BJ (cell line): ENCODE measurements at regions not wholly inside any gene's neighbourhood (a gene's known extent, or its start where the extent isn't known, plus 50 kb on each side); places are given as distances from the start of the nearest gene placed in this dataset.

Experiments
- CTCF ChIA-PET: fragments of 350-600 bp; formaldehyde crosslinking; extraction: SDS; loops from one replicate; lab custom pipeline; 2021; ENCODE audit warnings: antibody characterized with exemption, inconsistent platforms; lab: Yijun Ruan, JAX
- POLR2A ChIA-PET: fragments of 300-600 bp; sonication (Branson Sonifier 250); formaldehyde crosslinking; extraction: SDS; loops from one replicate; lab custom pipeline; 2021; ENCODE audit warnings: antibody characterized with exemption; lab: Charles Lee
- DNase-seq: peaks from one replicate; pipeline ENCODE4 v3.0.0-alpha.2; 2011; ENCODE audit warnings: low read depth
- H3K27me3 ChIP-seq: 2 replicates; pipeline ENCODE4 v1.6.0; 2011; ENCODE audit warnings: low read length; ENCODE audit not compliant: control insufficient read depth, insufficient read depth
- H3K36me3 ChIP-seq: 2 replicates; pipeline ENCODE4 v1.5.1; 2011; ENCODE audit warnings: low read length; ENCODE audit not compliant: control insufficient read depth, insufficient read depth
- H3K4me3 ChIP-seq: 2 replicates; pipeline ENCODE4 v1.5.1; 2011; ENCODE audit warnings: low read depth, mild to moderate bottlenecking, control low read depth, low read length
- TF ChIP-seq, protein P1 (sequence below): IDR thresholded peaks from 2 replicates; pipeline ENCODE4 v1.5.1; 2011; ENCODE audit warnings: low read depth, mild to moderate bottlenecking, control low read depth, inconsistent platforms, low read length, moderate library complexity; ENCODE audit not compliant: insufficient read depth

- Histone ChIP-seq H3K36me3 (no peaks in the 10 kb centered on the region), H3K27me3 (no peaks in the 10 kb centered on the region), H3K4me3 (no peak overlapping the region)
- TF ChIP-seq, protein P1, sequence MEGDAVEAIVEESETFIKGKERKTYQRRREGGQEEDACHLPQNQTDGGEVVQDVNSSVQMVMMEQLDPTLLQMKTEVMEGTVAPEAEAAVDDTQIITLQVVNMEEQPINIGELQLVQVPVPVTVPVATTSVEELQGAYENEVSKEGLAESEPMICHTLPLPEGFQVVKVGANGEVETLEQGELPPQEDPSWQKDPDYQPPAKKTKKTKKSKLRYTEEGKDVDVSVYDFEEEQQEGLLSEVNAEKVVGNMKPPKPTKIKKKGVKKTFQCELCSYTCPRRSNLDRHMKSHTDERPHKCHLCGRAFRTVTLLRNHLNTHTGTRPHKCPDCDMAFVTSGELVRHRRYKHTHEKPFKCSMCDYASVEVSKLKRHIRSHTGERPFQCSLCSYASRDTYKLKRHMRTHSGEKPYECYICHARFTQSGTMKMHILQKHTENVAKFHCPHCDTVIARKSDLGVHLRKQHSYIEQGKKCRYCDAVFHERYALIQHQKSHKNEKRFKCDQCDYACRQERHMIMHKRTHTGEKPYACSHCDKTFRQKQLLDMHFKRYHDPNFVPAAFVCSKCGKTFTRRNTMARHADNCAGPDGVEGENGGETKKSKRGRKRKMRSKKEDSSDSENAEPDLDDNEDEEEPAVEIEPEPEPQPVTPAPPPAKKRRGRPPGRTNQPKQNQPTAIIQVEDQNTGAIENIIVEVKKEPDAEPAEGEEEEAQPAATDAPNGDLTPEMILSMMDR, result no peak
- DNase-seq, result no peak
- ChIA-PET POLR2A (no interaction called here), CTCF (no interaction called here)
These were observed 1527.1 kb upstream of the PRR20A start for GRCh38 chr13:55613429-55614187.

GRCh38 chr13:55615081-55615480 is 1525.6 kb upstream of the PRR20A start:
- TF ChIP-seq, protein P1, result no peak
- Histone ChIP-seq H3K4me3 (no peak overlapping the region), H3K27me3 (no peaks in the 10 kb centered on the region), H3K36me3 (no peaks in the 10 kb centered on the region)
- CTCF ChIA-PET, result no interaction called here
- no peak for DNase-seq
- POLR2A ChIA-PET, result no interaction called here

DNA sequence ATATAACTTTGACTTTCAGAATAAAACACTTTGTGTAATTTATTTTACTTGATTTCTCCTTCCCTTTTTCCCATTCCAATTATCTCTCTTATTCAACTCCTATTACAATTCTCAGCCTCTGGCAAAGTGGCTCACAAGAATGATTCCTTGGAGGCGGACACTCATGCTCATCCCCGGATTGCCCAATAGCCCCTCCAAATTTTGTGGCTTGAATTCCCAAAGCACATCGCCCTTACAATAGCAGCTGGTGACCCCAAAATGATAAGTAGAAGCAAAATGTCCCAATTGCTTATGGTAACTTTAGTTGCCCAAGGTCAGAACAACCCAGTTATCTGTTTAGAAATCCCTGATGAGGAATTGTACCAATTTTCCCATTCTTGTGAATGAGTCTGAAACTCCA is 1523.5 kb upstream of the PRR20A start:
- ChIA-PET CTCF (no interaction called here), POLR2A (no interaction called here)
- Histone ChIP-seq H3K36me3 (no peaks in the 10 kb centered on the region), H3K4me3 (no peak overlapping the region), H3K27me3 (no peaks in the 10 kb centered on the region)
- DNase-seq, result no peak
- TF ChIP-seq, protein P1, result no peak

DNA sequence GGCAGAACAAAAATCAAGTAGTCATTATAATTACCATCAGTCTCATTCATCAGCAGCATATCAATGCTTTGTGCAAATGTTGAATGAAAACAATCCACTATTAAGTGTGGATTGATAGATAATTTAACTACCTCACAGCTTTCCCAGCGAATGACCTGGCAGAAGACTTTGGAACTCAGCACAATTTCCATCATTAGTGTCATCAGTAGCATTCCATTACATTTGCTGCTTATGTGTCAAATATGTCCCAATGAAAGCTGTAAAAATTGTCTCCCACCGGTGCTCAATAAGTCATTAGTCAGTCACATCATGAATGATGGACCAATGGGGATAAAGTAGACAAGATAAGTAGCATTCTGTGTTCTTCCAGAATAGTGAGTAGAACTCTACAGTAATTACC is 1513.5 kb upstream of the PRR20A start:
- TF ChIP-seq, protein P1, result no peak
- DNase-seq, result no peak
- Histone ChIP-seq H3K27me3 (no peaks in the 10 kb centered on the region), H3K4me3 (no peak overlapping the region), H3K36me3 (no peaks in the 10 kb centered on the region)
- ChIA-PET CTCF (no interaction called here), POLR2A (no interaction called here)

DNA sequence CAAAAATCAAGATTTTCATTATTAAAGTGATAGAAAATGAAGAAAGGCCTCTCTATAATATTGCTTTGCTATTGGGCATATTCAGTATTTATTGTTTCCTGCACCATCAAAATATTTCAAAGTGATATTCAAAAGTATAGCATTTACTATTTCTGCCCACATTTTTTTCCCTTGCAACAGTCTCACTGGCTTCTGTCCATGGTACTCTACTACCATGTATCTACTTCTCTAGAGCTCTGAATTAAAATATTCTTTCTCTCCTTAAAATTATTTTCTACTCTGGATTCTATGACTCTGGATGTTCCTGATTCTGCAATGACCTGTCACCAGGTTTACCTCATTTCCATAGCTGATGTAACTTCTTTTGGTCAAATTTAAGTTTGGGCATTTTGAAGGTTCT is 1508.3 kb upstream of the PRR20A start:
- ChIA-PET POLR2A (no interaction called here), CTCF (no interaction called here)
- TF ChIP-seq, protein P1, result no peak
- Histone ChIP-seq H3K4me3 (no peak overlapping the region), H3K27me3 (no peaks in the 10 kb centered on the region), H3K36me3 (no peaks in the 10 kb centered on the region)
- DNase-seq, result no peak
